ENCODE measurements at regions not wholly inside any gene's neighbourhood (a gene's known extent, or its start where the extent isn't known, plus 50 kb on each side); places are given as distances from the start of the nearest gene placed in this dataset.

GRCh38 chr17:34770586-34770985 is 190.7 kb downstream of the CCT6B start:
- TF ChIP-seq GATA2 (IDR thresholded peaks at IDR 0.05; ENCODE audit: low read depth, low read length), result no peak
- no peak for TF ChIP-seq GATA3 (IDR thresholded peaks at IDR 0.05; ENCODE audit: low read depth, low read length)

Measured in SH-SY5Y (cell line).